COLO668 (cell line): ENCODE measurements at regions not wholly inside any gene's neighbourhood (a gene's known extent, or its start where the extent isn't known, plus 50 kb on each side); places are given as distances from the start of the nearest gene placed in this dataset.

Experiments used
- DNase-seq: peaks from one replicate; lab custom pipeline; 2025; ENCODE audit not compliant: unreplicated experiment; lab: John Stamatoyannopoulos, UW

- DNase-seq: no peak
Observed at GRCh38 chr5:112112346-112112745, 306.7 kb downstream of the EPB41L4A start.

GRCh38 chr5:112109331-112110007 lies 309.6 kb downstream of the EPB41L4A start:
- no peak for DNase-seq

- DNase-seq: no peak
Observed at GRCh38 chr5:112106878-112107277, 312.2 kb downstream of the EPB41L4A start.

GRCh38 chr5:112097768-112098167 lies 321.3 kb downstream of the EPB41L4A start:
- no peak for DNase-seq

GRCh38 chr5:112087222-112087621 lies 330.2 kb upstream of the NREP start:
- no peak for DNase-seq

GRCh38 chr5:112086740-112087139 lies 329.7 kb upstream of the NREP start:
- DNase-seq: no peak

- no peak for DNase-seq
Observed at GRCh38 chr5:112084149-112084548, 327.2 kb upstream of the NREP start.

- DNase-seq: no peak
Observed at GRCh38 chr5:112083623-112084022, 326.6 kb upstream of the NREP start.

GRCh38 chr5:112077180-112077579 lies 320.2 kb upstream of the NREP start:
- no peak for DNase-seq

GRCh38 chr5:112070022-112070421 lies 313.0 kb upstream of the NREP start:
- DNase-seq: no peak

- DNase-seq: no peak
Observed at GRCh38 chr5:112069329-112069728, 312.3 kb upstream of the NREP start.

- no peak for DNase-seq
Observed at GRCh38 chr5:112068593-112068992, 311.6 kb upstream of the NREP start.

GRCh38 chr5:112065781-112066180 lies 308.8 kb upstream of the NREP start:
- no peak for DNase-seq

- no peak for DNase-seq
Observed at GRCh38 chr5:112064956-112065355, 308.0 kb upstream of the NREP start.

GRCh38 chr5:112064271-112064701 lies 307.3 kb upstream of the NREP start:
- no peak for DNase-seq

GRCh38 chr5:112063856-112064255 lies 306.9 kb upstream of the NREP start:
- no peak for DNase-seq

- DNase-seq: no peak
Observed at GRCh38 chr5:112063191-112063590, 306.2 kb upstream of the NREP start.

GRCh38 chr5:112062181-112062580 lies 305.2 kb upstream of the NREP start:
- no peak for DNase-seq

- DNase-seq: no peak
Observed at GRCh38 chr5:112061666-112062065, 304.7 kb upstream of the NREP start.

- DNase-seq: no peak
Observed at GRCh38 chr5:112059579-112060135, 302.7 kb upstream of the NREP start.

- DNase-seq: no peak
Observed at GRCh38 chr5:112049738-112050137, 292.7 kb upstream of the NREP start.

- DNase-seq: no peak
Observed at GRCh38 chr5:112036206-112036605, 279.2 kb upstream of the NREP start.

GRCh38 chr5:112034421-112034979 lies 277.5 kb upstream of the NREP start:
- DNase-seq: no peak
